ENCODE measurements at regions not wholly inside any gene's neighbourhood (a gene's known extent, or its start where the extent isn't known, plus 50 kb on each side); places are given as distances from the start of the nearest gene placed in this dataset.
"Not testable (repeated sequence)": the region's sequence is repeated elsewhere in the genome, so short reads cannot be mapped to it uniquely, and the experiment has no call there.

GRCh38 chr14:35927727-35928126 lies 101.6 kb downstream of the BRMS1L start:
- H3K4me3 Mint-ChIP-seq: no peak overlapping the region
- no peaks in the 10 kb centered on the region for H3K9me3 Mint-ChIP-seq
- H3K4me1 Mint-ChIP-seq (ENCODE audit: low read depth): peaks cover 7% of the 10 kb centered on the region
- peaks cover 5% of the 10 kb centered on the region for H3K27me3 Mint-ChIP-seq (ENCODE audit: low read depth)
- no peak overlapping the region for H3K27ac Mint-ChIP-seq
- H3K36me3 Mint-ChIP-seq (ENCODE audit: low read depth): no peaks in the 10 kb centered on the region

- H3K9me3 Mint-ChIP-seq: peaks cover 13% of the 10 kb centered on the region
- H3K27ac Mint-ChIP-seq: no peak overlapping the region
- H3K4me1 Mint-ChIP-seq (ENCODE audit: low read depth): no peaks in the 10 kb centered on the region
- H3K36me3 Mint-ChIP-seq (ENCODE audit: low read depth): no peaks in the 10 kb centered on the region
- peaks cover 4% of the 10 kb centered on the region for H3K27me3 Mint-ChIP-seq (ENCODE audit: low read depth)
- no peak overlapping the region for H3K4me3 Mint-ChIP-seq
These were observed 99.2 kb downstream of the BRMS1L start for GRCh38 chr14:35925319-35925718.

GRCh38 chr14:35922590-35922989 lies 96.5 kb downstream of the BRMS1L start:
- H3K27ac Mint-ChIP-seq; H3K36me3 Mint-ChIP-seq (ENCODE audit: low read depth); H3K27me3 Mint-ChIP-seq (ENCODE audit: low read depth); H3K4me3 Mint-ChIP-seq; H3K4me1 Mint-ChIP-seq (ENCODE audit: low read depth): not testable (repeated sequence)
- H3K9me3 Mint-ChIP-seq: peaks cover 26% of the 10 kb centered on the region

GRCh38 chr14:35921745-35922144 lies 95.6 kb downstream of the BRMS1L start:
- H3K27me3 Mint-ChIP-seq (ENCODE audit: low read depth): no peaks in the 10 kb centered on the region
- H3K27ac Mint-ChIP-seq: no peak overlapping the region
- H3K4me1 Mint-ChIP-seq (ENCODE audit: low read depth): no peaks in the 10 kb centered on the region
- peaks cover 2% of the 10 kb centered on the region for H3K36me3 Mint-ChIP-seq (ENCODE audit: low read depth)
- H3K4me3 Mint-ChIP-seq: no peak overlapping the region
- H3K9me3 Mint-ChIP-seq: peaks cover 31% of the 10 kb centered on the region
